Renal cortical epithelial cell (primary cell): ENCODE measurements at regions not wholly inside any gene's neighbourhood (a gene's known extent, or its start where the extent isn't known, plus 50 kb on each side); places are given as distances from the start of the nearest gene placed in this dataset.

ENCODE experiments used
- DNase-seq: peaks from one replicate; pipeline ENCODE4 v3.0.0-alpha.2; 2011; ENCODE audit warnings: low read depth

- peak; percentile 95 for DNase-seq
These were observed 519.1 kb downstream of the IQCM start for GRCh38 chr4:149296503-149296902.

GRCh38 chr4:149296084-149296483 lies 519.6 kb downstream of the IQCM start:
- peak; percentile 77 for DNase-seq

- no peak for DNase-seq
These were observed 521.0 kb downstream of the IQCM start for GRCh38 chr4:149294601-149295000.

GRCh38 chr4:149293046-149293649 lies 522.5 kb downstream of the IQCM start:
- no peak for DNase-seq

DNA sequence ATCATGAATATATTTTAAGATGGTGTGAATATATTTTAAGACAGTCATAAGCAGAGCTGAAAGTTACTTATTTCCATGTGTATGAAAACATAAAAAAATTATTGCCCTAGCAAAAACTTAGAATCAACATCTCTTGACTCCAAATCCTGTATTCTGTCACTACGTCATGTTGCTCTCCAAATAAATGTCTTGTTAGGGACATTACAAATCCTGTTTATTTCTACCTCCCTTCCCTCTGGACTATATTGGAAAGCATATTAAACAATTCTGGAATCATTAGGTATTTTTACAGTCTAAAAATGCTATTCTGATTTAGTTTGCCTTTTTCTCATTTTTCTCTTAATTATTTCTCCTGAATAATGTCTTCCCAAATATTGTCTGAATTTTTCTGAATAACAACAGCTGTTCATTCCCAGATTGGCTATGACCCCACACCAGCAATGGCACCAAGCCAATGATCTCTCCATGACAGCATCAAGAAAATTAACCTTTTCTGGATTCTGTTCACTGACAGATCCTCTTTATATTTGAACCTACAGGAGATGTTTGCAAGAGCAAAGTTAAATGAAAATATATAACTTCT lies 523.1 kb downstream of the IQCM start:
- DNase-seq, result no peak

- peak; percentile 78 for DNase-seq
These were observed 524.2 kb downstream of the IQCM start for GRCh38 chr4:149291463-149291862.

GRCh38 chr4:149280806-149281205 lies 534.8 kb downstream of the IQCM start:
- no peak for DNase-seq

DNA sequence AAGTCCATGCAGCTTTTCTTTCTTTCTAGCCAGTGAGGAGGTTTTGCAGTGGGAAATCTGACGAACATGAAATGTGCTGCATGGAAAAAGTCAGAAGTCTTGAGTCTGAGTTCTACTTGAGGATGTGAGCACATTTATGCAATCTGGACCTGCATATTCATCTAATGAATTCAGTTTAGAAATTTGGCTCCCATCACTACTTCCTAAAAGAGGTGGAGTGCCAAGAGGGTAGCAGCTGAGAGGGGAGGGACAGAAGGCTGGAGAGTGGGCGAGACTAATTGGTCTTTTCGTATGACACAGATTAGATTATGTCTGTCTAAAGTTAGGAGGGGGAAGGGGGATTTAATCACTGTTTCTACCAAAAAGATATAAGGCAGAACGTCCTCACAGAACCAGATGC lies 535.9 kb downstream of the IQCM start:
- no peak for DNase-seq

DNA sequence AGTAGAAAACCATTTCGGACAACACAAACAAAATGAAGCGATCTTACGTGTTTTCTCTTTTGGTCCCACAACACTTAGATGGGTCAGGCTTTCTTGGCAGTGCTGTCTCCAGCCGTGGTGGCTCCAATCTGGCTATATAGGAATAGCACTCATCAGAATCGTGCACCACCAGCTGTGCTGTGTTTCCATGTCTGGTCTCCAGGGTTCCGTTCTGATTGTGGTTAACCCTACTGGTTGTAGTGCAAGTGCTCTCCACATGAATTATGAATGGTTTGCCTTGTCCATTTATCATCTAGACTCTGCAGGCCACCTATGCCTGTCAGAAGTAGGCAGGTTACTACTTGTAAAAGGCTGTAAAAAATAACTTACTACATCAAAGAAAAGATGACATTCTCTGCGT lies 536.3 kb downstream of the IQCM start:
- no peak for DNase-seq

- DNase-seq, result no peak
These were observed 537.9 kb downstream of the IQCM start for GRCh38 chr4:149277705-149278104.

GRCh38 chr4:149269835-149270234 lies 545.8 kb downstream of the IQCM start:
- DNase-seq, result no peak

GRCh38 chr4:149266301-149266700 lies 549.3 kb downstream of the IQCM start:
- DNase-seq, result no peak

GRCh38 chr4:149265645-149266044 lies 550.0 kb downstream of the IQCM start:
- no peak for DNase-seq

DNA sequence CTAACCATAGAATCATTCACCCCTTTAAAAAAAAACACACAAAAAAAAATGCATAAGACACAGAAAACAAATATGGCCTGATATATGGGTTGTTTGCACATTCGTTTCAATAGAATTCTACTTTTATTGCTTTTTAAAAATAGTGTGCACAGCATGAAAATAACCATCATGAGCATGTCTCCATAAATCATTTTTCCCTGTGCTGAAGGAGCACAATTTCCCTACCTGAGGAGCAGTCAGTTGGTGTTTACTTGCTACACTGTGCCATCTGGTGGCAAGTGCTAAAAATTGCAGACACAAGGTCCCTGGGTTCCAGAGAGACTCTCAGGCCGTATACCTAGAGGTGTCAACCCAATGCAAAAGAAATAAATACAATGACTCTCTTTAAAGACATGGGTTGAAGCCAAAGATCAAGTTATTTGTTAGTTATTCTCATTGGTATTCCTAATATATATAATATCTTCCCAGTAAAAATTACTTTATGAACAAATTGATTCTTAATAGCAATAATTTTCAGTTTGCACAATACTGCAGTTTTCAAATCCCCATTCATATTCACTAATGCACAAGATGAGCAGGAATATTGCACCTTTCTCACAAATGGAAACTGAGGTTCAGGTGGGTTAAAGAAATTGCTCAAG lies 551.4 kb downstream of the IQCM start:
- DNase-seq, result peak; percentile 61

- no peak for DNase-seq
These were observed 567.4 kb downstream of the IQCM start for GRCh38 chr4:149248191-149248764.

- DNase-seq, result peak; percentile 6
These were observed 568.5 kb downstream of the IQCM start for GRCh38 chr4:149247164-149247563.

DNA sequence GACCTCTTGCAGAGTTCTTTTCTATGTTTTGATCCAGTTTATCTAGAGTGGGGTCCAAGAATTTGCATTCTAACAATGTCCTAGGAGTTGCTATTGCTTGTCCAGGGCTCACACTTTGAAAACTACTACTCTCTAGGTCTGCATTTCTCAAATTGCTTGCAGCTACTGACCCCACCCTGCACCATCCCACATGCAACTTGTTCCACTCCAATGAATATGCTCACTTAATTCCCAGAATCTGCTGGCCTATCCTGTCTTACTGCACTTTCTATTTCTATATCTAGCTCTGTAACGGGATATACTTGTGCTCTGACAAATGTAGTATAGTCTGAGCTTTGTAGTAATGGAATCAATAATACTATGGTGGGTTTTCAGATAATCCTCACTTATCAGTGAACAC lies 570.3 kb downstream of the IQCM start:
- DNase-seq, result peak; percentile 41

- DNase-seq, result no peak
These were observed 577.5 kb downstream of the IQCM start for GRCh38 chr4:149238097-149238496.

DNA sequence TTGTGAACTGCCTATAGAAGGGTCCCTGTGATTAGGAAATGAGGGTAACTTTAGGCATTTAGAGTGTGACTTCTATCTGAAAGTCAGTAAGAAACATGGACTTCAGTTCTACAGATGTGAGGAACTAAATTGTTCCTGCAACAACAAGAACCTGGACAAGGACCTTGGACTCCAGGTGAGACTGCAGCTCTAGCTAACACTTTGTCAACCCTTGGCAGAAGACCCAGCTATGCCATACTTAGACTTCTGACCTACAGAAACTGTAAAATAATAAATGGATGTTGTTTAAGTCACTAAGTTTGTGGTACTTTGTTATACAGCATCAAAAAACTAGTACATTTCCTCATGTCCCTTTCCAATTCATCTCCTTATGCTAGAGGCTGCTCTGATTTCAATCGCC lies 580.8 kb downstream of the IQCM start:
- DNase-seq, result no peak

DNA sequence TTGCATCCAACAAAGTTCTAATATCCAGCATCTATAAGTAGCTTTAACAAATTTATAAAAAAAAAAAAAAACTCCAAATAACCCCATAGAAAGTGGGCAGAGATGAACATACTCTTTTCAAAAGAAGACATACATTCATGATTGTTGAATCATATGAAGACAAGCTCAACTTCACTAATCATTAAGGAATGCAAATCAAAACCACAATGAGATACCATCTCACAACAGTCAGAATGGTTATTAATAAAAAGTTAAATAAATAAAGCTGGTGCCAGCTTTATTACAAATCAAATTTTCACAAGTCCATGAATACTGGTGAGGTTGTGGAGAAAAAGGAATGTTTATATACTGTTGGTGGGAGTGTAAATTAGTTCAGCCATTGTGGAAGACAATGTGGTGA lies 592.0 kb downstream of the IQCM start:
- peak; percentile 15 for DNase-seq

DNA sequence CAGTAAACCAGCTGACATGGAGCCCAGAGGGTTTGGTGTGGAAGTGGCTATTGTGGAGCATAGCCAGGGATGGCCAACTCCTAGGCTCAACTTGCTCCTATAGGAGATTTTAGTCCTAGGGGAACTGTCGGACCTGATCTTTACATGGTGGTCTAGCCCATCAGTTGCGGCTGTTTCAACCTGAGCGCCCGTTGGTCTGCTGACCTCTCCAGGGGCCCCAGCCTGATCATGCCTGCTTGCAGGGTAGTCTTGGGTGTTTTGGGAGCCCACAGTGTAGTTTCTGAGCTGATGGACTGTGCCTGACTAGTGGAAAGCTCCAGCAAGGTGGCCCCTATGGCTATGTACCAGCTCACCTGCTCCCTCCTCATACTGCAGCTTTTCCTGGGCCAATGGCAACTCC lies 597.0 kb downstream of the IQCM start:
- DNase-seq, result no peak

DNA sequence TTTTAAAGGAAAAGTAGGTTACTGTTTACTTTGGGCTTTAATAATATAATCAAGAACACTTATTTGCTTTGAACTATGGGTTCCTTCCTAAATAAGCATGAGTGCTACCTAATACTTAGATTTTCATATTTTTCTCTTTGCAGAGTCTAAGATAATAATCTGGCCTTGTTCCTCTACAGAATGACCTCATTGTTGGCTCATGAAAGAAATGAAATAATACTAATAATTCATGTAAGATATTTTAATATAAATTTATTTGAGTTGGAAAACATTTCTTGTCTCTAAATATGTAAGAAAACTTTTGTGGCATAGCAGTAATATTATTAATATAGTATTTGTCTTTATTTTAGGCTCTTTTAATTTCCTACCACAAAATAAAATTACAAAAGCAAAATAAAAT lies 601.3 kb downstream of the IQCM start:
- no peak for DNase-seq

- DNase-seq, result no peak
These were observed 603.8 kb downstream of the IQCM start for GRCh38 chr4:149211876-149212275.
